ENCODE measurements at regions not wholly inside any gene's neighbourhood (a gene's known extent, or its start where the extent isn't known, plus 50 kb on each side); places are given as distances from the start of the nearest gene placed in this dataset.

GRCh38 chr2:19026261-19026660, 332.2 kb downstream of the OSR1 start:
- intact Hi-C loops (cut with DNase I; ENCODE audit: low total_unique reads) (no loop called here), in situ Hi-C loops (cut with MboI; ENCODE audit: low pct_ligation_motif_present in 1 of 4, low pct_unique_long_range_greater_than_20kb in 1 of 4, low sequenced_read_pairs in 3 of 4) (no loop called here)
- WGBS, 2 donors (ENCODE audit: low coverage in 1 of 2): 70 to 73% methylated on average over 2 of the region's 2 CpGs
- Histone ChIP-seq H3K4me3 (no peak overlapping the region), H3K27me3 (no peaks in the 10 kb centered on the region), H3K36me3 (no peaks in the 10 kb centered on the region), H3K27ac (no peak overlapping the region), H3K9me3 (no peaks in the 10 kb centered on the region), H3K4me1 (no peaks in the 10 kb centered on the region)
- TF ChIP-seq EP300 (IDR thresholded peaks at IDR 0.05; ENCODE audit: low read depth) (no peak), POLR2AphosphoS5 (IDR thresholded peaks at IDR 0.05) (no peak), POLR2A (IDR thresholded peaks at IDR 0.05) (no peak), CTCF (IDR thresholded peaks at IDR 0.05) (no peak)
- DNase-seq: no peak

- no peaks in the 10 kb centered on the region for H3K4me1 ChIP-seq
- no peak for TF ChIP-seq POLR2AphosphoS5 (IDR thresholded peaks at IDR 0.05)
- no peak for TF ChIP-seq POLR2A (IDR thresholded peaks at IDR 0.05)
- no peak for TF ChIP-seq EP300 (IDR thresholded peaks at IDR 0.05; ENCODE audit: low read depth)
- no peak for TF ChIP-seq CTCF (IDR thresholded peaks at IDR 0.05)
- 53 to 56% methylated on average over 5 of the region's 5 CpGs for WGBS, 2 donors (ENCODE audit: low coverage in 1 of 2)
- intact Hi-C loops (cut with DNase I; ENCODE audit: low total_unique reads) (no loop called here), in situ Hi-C loops (cut with MboI; ENCODE audit: low pct_ligation_motif_present in 1 of 4, low pct_unique_long_range_greater_than_20kb in 1 of 4, low sequenced_read_pairs in 3 of 4) (no loop called here)
- H3K27me3 ChIP-seq: no peaks in the 10 kb centered on the region
- no peak for DNase-seq
- H3K36me3 ChIP-seq: no peaks in the 10 kb centered on the region
- H3K4me3 ChIP-seq: no peak overlapping the region
- H3K9me3 ChIP-seq: no peaks in the 10 kb centered on the region
- no peak overlapping the region for H3K27ac ChIP-seq
Measured at GRCh38 chr2:19022334-19022733, 336.1 kb downstream of the OSR1 start.

- no peak overlapping the region for H3K4me3 ChIP-seq
- no peak for DNase-seq
- no peaks in the 10 kb centered on the region for H3K27me3 ChIP-seq
- H3K4me1 ChIP-seq: no peaks in the 10 kb centered on the region
- no peak overlapping the region for H3K27ac ChIP-seq
- intact Hi-C loops (cut with DNase I; ENCODE audit: low total_unique reads) (no loop called here), in situ Hi-C loops (cut with MboI; ENCODE audit: low pct_ligation_motif_present in 1 of 4, low pct_unique_long_range_greater_than_20kb in 1 of 4, low sequenced_read_pairs in 3 of 4) (no loop called here)
- H3K9me3 ChIP-seq: no peaks in the 10 kb centered on the region
- H3K36me3 ChIP-seq: no peaks in the 10 kb centered on the region
- WGBS, 2 donors (ENCODE audit: low coverage in 1 of 2): 95 to 100% methylated on average over 1 to 5 of the region's 5 CpGs
- no peak for TF ChIP-seq EP300 (IDR thresholded peaks at IDR 0.05; ENCODE audit: low read depth)
- no peak for TF ChIP-seq POLR2A (IDR thresholded peaks at IDR 0.05)
- TF ChIP-seq POLR2AphosphoS5 (IDR thresholded peaks at IDR 0.05): no peak
- no peak for TF ChIP-seq CTCF (IDR thresholded peaks at IDR 0.05)
Measured at GRCh38 chr2:19021721-19022120, 336.7 kb downstream of the OSR1 start.

- TF ChIP-seq POLR2A (IDR thresholded peaks at IDR 0.05): no peak
- TF ChIP-seq CTCF (IDR thresholded peaks at IDR 0.05): no peak
- no peak for TF ChIP-seq POLR2AphosphoS5 (IDR thresholded peaks at IDR 0.05)
- no peak for TF ChIP-seq EP300 (IDR thresholded peaks at IDR 0.05; ENCODE audit: low read depth)
- H3K9me3 ChIP-seq: no peaks in the 10 kb centered on the region
- intact Hi-C loops (cut with DNase I; ENCODE audit: low total_unique reads): no loop called here
- no peak overlapping the region for H3K27ac ChIP-seq
- WGBS, 2 donors (ENCODE audit: low coverage in 1 of 2): 74 to 79% methylated on average over 4 of the region's 4 CpGs
- no peaks in the 10 kb centered on the region for H3K27me3 ChIP-seq
- in situ Hi-C loops (cut with MboI; ENCODE audit: low pct_ligation_motif_present in 1 of 4, low pct_unique_long_range_greater_than_20kb in 1 of 4, low sequenced_read_pairs in 3 of 4): no loop called here
- no peak for DNase-seq
- no peak overlapping the region for H3K4me3 ChIP-seq
- H3K4me1 ChIP-seq: no peaks in the 10 kb centered on the region
- H3K36me3 ChIP-seq: no peaks in the 10 kb centered on the region
Measured at GRCh38 chr2:19021100-19021476, 337.3 kb downstream of the OSR1 start.
